ENCODE measurements at regions not wholly inside any gene's neighbourhood (a gene's known extent, or its start where the extent isn't known, plus 50 kb on each side); places are given as distances from the start of the nearest gene placed in this dataset.

DNA sequence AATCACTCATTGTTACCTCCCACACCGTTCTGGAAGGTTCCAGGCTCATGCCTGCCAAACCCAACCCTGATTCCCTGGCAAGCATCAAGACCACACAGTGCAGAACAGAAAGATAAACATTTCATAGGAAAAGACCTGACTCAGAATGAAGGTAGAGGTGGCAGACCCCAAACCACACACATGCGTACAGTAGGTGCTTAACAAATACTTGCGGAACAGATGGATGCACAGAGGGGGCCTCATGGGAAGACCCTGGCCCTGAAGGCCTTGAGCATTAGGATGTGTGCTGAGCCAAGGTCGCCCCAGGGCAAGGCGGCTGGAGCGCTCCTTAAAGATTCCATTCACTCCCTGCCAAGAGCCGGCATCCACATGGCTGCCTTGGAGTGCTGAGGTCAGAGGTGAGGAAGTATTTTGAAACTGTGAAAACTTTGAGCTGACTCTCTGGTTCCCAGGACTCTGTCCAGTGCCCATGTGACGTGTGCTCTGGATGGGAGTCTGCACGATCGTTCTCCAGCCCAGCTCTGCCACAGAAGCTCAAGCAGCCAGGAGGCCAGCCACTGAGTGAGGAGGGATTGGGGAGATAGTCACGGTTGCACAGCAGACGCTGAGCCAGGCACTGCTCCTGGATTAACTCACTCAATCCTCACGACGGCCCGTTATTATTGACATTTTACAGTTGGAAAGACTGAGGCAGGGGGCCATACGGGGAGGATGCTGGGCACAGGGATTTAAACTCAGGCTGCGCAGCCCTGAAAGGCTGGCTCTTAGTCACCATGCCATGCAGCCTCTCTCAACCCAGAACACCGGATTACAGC is 65.5 kb upstream of the AFDN start (continued):
- TF ChIP-seq ZHX2 (IDR thresholded peaks at IDR 0.05; ENCODE audit: low read depth) (no peak), ZHX2 (CRISPR knock-in tag; IDR thresholded peaks at IDR 0.05; ENCODE audit: borderline replicate concordance) (no peak), ZNF710 (CRISPR knock-in tag; IDR thresholded peaks at IDR 0.05; ENCODE audit: borderline replicate concordance) (no peak; the same call in 1 of the 2 replicates), AGO2 (optimal IDR thresholded peaks at IDR 0.05; ENCODE audit: low read depth, low read length) (peak; percentile 20), NCOA2 (CRISPR knock-in tag; IDR thresholded peaks at IDR 0.05) (peak; percentile 70), GABPA (IDR thresholded peaks at IDR 0.05; ENCODE audit: low read depth, low read length) (no peak), GABPA (CRISPR knock-in tag; IDR thresholded peaks at IDR 0.05; ENCODE audit: low read depth) (no peak), SOX6 (IDR thresholded peaks at IDR 0.05) (no peak), SOX6 (CRISPR knock-in tag; IDR thresholded peaks at IDR 0.05) (peak; percentile 56), RXRB (CRISPR knock-in tag; IDR thresholded peaks at IDR 0.05; ENCODE audit: borderline replicate concordance) (peak; percentile 76), TFE3 (CRISPR knock-in tag; IDR thresholded peaks at IDR 0.05) (peak; percentile 86), ZNF576 (CRISPR knock-in tag; IDR thresholded peaks at IDR 0.05) (no peak), RBAK (CRISPR knock-in tag; IDR thresholded peaks at IDR 0.05) (0 out of 2 replicates have a peak, but pooled peaks have one; percentile 41), HNRNPK (IDR thresholded peaks at IDR 0.05; ENCODE audit: low read depth, low read length, poor library complexity, severe bottlenecking) (peak; percentile 75), ZNF441 (CRISPR knock-in tag; IDR thresholded peaks at IDR 0.05; ENCODE audit: borderline replicate concordance) (0 out of 2 replicates have a peak, but pooled peaks have one; percentile 5), CBX5 (CRISPR knock-in tag; IDR thresholded peaks at IDR 0.05; ENCODE audit: borderline replicate concordance) (peak; percentile 38; the same call in 1 of the 2 replicates), POLR2AphosphoS5 (IDR thresholded peaks at IDR 0.05; ENCODE audit: low read depth, low read length) (peak; percentile 75)
- TF ChIP-seq, protein P1, sequence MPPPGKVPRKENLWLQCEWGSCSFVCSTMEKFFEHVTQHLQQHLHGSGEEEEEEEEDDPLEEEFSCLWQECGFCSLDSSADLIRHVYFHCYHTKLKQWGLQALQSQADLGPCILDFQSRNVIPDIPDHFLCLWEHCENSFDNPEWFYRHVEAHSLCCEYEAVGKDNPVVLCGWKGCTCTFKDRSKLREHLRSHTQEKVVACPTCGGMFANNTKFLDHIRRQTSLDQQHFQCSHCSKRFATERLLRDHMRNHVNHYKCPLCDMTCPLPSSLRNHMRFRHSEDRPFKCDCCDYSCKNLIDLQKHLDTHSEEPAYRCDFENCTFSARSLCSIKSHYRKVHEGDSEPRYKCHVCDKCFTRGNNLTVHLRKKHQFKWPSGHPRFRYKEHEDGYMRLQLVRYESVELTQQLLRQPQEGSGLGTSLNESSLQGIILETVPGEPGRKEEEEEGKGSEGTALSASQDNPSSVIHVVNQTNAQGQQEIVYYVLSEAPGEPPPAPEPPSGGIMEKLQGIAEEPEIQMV (CRISPR knock-in tag; IDR thresholded peaks at IDR 0.05; ENCODE audit: low read depth) = 0 out of 2 replicates have a peak, but pooled peaks have one; percentile 31
